ENCODE measurements at regions not wholly inside any gene's neighbourhood (a gene's known extent, or its start where the extent isn't known, plus 50 kb on each side); places are given as distances from the start of the nearest gene placed in this dataset.

GRCh38 chr2:43078781-43079755 is 147.3 kb downstream of the ZFP36L2 start:
- Histone ChIP-seq H3K9ac (no peak overlapping the region), H3K4me2 (peak overlapping the region in 3 of 11 experiments; percentile 12 to 20 (median 13); a peak in 2 of 22 replicates), H3K4me1 (peaks cover 20 to 41% (median 25%) of the 10 kb centered on the region in 10 experiments), H4K20me1 (no peaks in the 10 kb centered on the region), H3K36me3 (no peaks in the 10 kb centered on the region), H3K9me3 (replicated peaks in 1 of 11) (no peaks in the 10 kb centered on the region), H3K4me3 (no peak overlapping the region), H3K27me3 (no peaks in the 10 kb centered on the region), H3K27ac (no peak overlapping the region)
- no peak for TF ChIP-seq Cebpa-rat (IDR thresholded peaks at IDR 0.05)

- Histone ChIP-seq H3K27me3 (no peaks in the 10 kb centered on the region), H3K9ac (no peak overlapping the region), H4K20me1 (no peaks in the 10 kb centered on the region), H3K4me2 (no peak overlapping the region), H3K9me3 (replicated peaks in 1 of 11) (no peaks in the 10 kb centered on the region), H3K4me3 (no peak overlapping the region), H3K36me3 (no peaks in the 10 kb centered on the region), H3K4me1 (peaks cover 13 to 41% (median 19%) of the 10 kb centered on the region in 10 experiments), H3K27ac (no peak overlapping the region)
- no peak for TF ChIP-seq Cebpa-rat (IDR thresholded peaks at IDR 0.05)
These were observed 148.1 kb downstream of the ZFP36L2 start for GRCh38 chr2:43078301-43078700.

GRCh38 chr2:43077876-43078275 is 148.5 kb downstream of the ZFP36L2 start:
- H3K4me1 ChIP-seq, result peaks cover 9 to 39% (median 16%) of the 10 kb centered on the region in 10 experiments

GRCh38 chr2:43076676-43077075 is 149.7 kb downstream of the ZFP36L2 start:
- Histone ChIP-seq H3K27ac (no peak overlapping the region), H3K4me2 (no peak overlapping the region)

More at GRCh38 chr2:43077876-43078275, 148.5 kb downstream of the ZFP36L2 start:
- H3K27ac ChIP-seq, result no peak overlapping the region
- H4K20me1 ChIP-seq, result no peaks in the 10 kb centered on the region
- no peaks in the 10 kb centered on the region for H3K9me3 ChIP-seq (replicated peaks in 1 of 11)
- no peak overlapping the region for H3K9ac ChIP-seq
- no peak overlapping the region for H3K4me2 ChIP-seq
- no peak overlapping the region for H3K4me3 ChIP-seq
- no peak for TF ChIP-seq Cebpa-rat (IDR thresholded peaks at IDR 0.05)
- H3K36me3 ChIP-seq, result no peaks in the 10 kb centered on the region
- no peaks in the 10 kb centered on the region for H3K27me3 ChIP-seq

GRCh38 chr2:43075811-43076585 is 150.4 kb downstream of the ZFP36L2 start:
- Histone ChIP-seq H3K4me2 (no peak overlapping the region), H3K9ac (no peak overlapping the region)
- TF ChIP-seq Cebpa-rat (IDR thresholded peaks at IDR 0.05), result no peak

More at GRCh38 chr2:43076676-43077075, 149.7 kb downstream of the ZFP36L2 start:
- peaks cover 0 to 27% (median 5%) of the 10 kb centered on the region in 10 experiments; a peak in 12 of 20 replicates for H3K4me1 ChIP-seq
- H3K4me3 ChIP-seq, result no peak overlapping the region
- TF ChIP-seq Cebpa-rat (IDR thresholded peaks at IDR 0.05), result no peak
- no peaks in the 10 kb centered on the region for H3K9me3 ChIP-seq (replicated peaks in 1 of 11)
- no peaks in the 10 kb centered on the region for H3K36me3 ChIP-seq
- H4K20me1 ChIP-seq, result no peaks in the 10 kb centered on the region
- no peaks in the 10 kb centered on the region for H3K27me3 ChIP-seq
- H3K9ac ChIP-seq, result no peak overlapping the region

GRCh38 chr2:43075054-43075593 is 151.3 kb downstream of the ZFP36L2 start:
- Histone ChIP-seq H3K36me3 (no peaks in the 10 kb centered on the region), H3K27ac (no peak overlapping the region), H3K27me3 (no peaks in the 10 kb centered on the region), H3K4me2 (no peak overlapping the region), H4K20me1 (no peaks in the 10 kb centered on the region), H3K9me3 (replicated peaks in 1 of 11) (no peaks in the 10 kb centered on the region), H3K4me1 (peaks cover 12 to 31% (median 16%) of the 10 kb centered on the region in 10 experiments), H3K4me3 (no peak overlapping the region), H3K9ac (no peak overlapping the region)
- no peak for TF ChIP-seq Cebpa-rat (IDR thresholded peaks at IDR 0.05)

More at GRCh38 chr2:43075811-43076585, 150.4 kb downstream of the ZFP36L2 start:
- H3K27me3 ChIP-seq, result no peaks in the 10 kb centered on the region
- H3K27ac ChIP-seq, result no peak overlapping the region
- H3K4me3 ChIP-seq, result no peak overlapping the region
- no peaks in the 10 kb centered on the region for H3K36me3 ChIP-seq
- H3K9me3 ChIP-seq (replicated peaks in 1 of 11), result no peaks in the 10 kb centered on the region
- no peaks in the 10 kb centered on the region for H4K20me1 ChIP-seq
- peaks cover 3 to 28% (median 9%) of the 10 kb centered on the region in 10 experiments; a peak in 19 of 20 replicates for H3K4me1 ChIP-seq

- Histone ChIP-seq H4K20me1 (no peaks in the 10 kb centered on the region), H3K4me2 (no peak overlapping the region; a peak in 1 of 22 replicates), H3K9me3 (replicated peaks in 1 of 11) (no peaks in the 10 kb centered on the region), H3K27ac (no peak overlapping the region), H3K36me3 (no peaks in the 10 kb centered on the region), H3K9ac (no peak overlapping the region), H3K27me3 (no peaks in the 10 kb centered on the region), H3K4me3 (no peak overlapping the region), H3K4me1 (peaks cover 17 to 35% (median 21%) of the 10 kb centered on the region in 10 experiments)
- no peak for TF ChIP-seq Cebpa-rat (IDR thresholded peaks at IDR 0.05)
These were observed 151.8 kb downstream of the ZFP36L2 start for GRCh38 chr2:43074592-43075053.

GRCh38 chr2:43074052-43074451 is 152.4 kb downstream of the ZFP36L2 start:
- Histone ChIP-seq H3K4me2 (peak overlapping the region in 5 of 11 experiments; percentile 19 to 77 (median 47); a peak in 8 of 22 replicates), H3K4me1 (peaks cover 22 to 36% (median 27%) of the 10 kb centered on the region in 10 experiments), H4K20me1 (no peaks in the 10 kb centered on the region), H3K4me3 (no peak overlapping the region), H3K9ac (no peak overlapping the region), H3K9me3 (replicated peaks in 1 of 11) (no peaks in the 10 kb centered on the region), H3K27me3 (no peaks in the 10 kb centered on the region), H3K27ac (no peak overlapping the region), H3K36me3 (no peaks in the 10 kb centered on the region)
- no peak for TF ChIP-seq Cebpa-rat (IDR thresholded peaks at IDR 0.05)

- no peaks in the 10 kb centered on the region for H3K27me3 ChIP-seq
- no peaks in the 10 kb centered on the region for H4K20me1 ChIP-seq
- no peak overlapping the region for H3K4me3 ChIP-seq
- H3K4me2 ChIP-seq, result peak overlapping the region in 5 of 11 experiments; percentile 19 to 77 (median 47); a peak in 10 of 22 replicates
- H3K27ac ChIP-seq, result no peak overlapping the region
- TF ChIP-seq Cebpa-rat (IDR thresholded peaks at IDR 0.05), result no peak
- H3K4me1 ChIP-seq, result peaks cover 25 to 37% (median 29%) of the 10 kb centered on the region in 10 experiments
- H3K9ac ChIP-seq, result no peak overlapping the region
- H3K36me3 ChIP-seq, result no peaks in the 10 kb centered on the region
- no peaks in the 10 kb centered on the region for H3K9me3 ChIP-seq (replicated peaks in 1 of 11)
These were observed 153.0 kb downstream of the ZFP36L2 start for GRCh38 chr2:43073401-43073825.

Data from BLaER1 treated with 17β-estradiol and CSF1 and Interleukin-3, amounts not matched to agents 10 nM and 100 nM (cell line).